Ovary (tissue), 3 donors: ENCODE measurements at regions not wholly inside any gene's neighbourhood (a gene's known extent, or its start where the extent isn't known, plus 50 kb on each side); places are given as distances from the start of the nearest gene placed in this dataset.

Experiments
- EP300 ChIP-seq: sonication (generic); formaldehyde crosslinking; IDR thresholded peaks from one replicate; pipeline ENCODE4 v1.6.1; 2017; ENCODE audit warnings: antibody characterized with exemption
- POLR2A ChIP-seq: fragments of 450-650 bp; IDR thresholded peaks from one replicate; pipeline ENCODE4 v1.6.1; 2017; ENCODE audit warnings: antibody characterized with exemption, mild to moderate bottlenecking, moderate library complexity
- TF ChIP-seq, protein P1 (sequence below), 3 donors: fragments of 450-650 bp in 2 of 3; fragments of 200-600 bp in 1 of 3; IDR thresholded peaks; one replicate each; pipeline versions ENCODE4 v1.5.1 to v1.8.0; 2016 to 2022; ENCODE audit warnings: antibody characterized with exemption in 3 of 3, mild to moderate bottlenecking in 1 of 3
- donor health status: DM: no; HTN: no; CAD: no.

DNA sequence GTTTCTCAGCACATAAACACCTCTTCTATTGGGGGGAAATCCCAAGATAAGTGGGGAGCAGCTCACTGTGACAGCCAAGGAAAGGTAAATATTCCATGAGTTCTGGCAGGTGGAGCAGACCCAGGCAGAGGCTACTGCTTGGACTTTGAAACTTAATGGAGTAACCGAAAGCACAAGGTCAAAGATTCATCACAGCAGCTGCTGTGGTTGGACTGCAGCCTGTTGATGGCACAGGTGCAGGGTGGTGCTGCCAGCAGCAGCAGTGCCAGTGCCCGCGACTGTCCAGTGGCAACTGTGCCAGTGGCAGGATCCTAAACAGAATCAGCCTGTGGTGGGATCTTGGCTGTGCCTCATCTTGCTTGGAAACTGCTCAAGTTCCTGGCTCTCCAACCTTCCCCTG, 81.4 kb upstream of the ARID2 start:
- TF ChIP-seq EP300 (no peak), POLR2A (no peak)
- TF ChIP-seq, protein P1, sequence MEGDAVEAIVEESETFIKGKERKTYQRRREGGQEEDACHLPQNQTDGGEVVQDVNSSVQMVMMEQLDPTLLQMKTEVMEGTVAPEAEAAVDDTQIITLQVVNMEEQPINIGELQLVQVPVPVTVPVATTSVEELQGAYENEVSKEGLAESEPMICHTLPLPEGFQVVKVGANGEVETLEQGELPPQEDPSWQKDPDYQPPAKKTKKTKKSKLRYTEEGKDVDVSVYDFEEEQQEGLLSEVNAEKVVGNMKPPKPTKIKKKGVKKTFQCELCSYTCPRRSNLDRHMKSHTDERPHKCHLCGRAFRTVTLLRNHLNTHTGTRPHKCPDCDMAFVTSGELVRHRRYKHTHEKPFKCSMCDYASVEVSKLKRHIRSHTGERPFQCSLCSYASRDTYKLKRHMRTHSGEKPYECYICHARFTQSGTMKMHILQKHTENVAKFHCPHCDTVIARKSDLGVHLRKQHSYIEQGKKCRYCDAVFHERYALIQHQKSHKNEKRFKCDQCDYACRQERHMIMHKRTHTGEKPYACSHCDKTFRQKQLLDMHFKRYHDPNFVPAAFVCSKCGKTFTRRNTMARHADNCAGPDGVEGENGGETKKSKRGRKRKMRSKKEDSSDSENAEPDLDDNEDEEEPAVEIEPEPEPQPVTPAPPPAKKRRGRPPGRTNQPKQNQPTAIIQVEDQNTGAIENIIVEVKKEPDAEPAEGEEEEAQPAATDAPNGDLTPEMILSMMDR (IDR thresholded peaks at IDR 0.05) = no peak
